ENCODE measurements at regions not wholly inside any gene's neighbourhood (a gene's known extent, or its start where the extent isn't known, plus 50 kb on each side); places are given as distances from the start of the nearest gene placed in this dataset.

DNA sequence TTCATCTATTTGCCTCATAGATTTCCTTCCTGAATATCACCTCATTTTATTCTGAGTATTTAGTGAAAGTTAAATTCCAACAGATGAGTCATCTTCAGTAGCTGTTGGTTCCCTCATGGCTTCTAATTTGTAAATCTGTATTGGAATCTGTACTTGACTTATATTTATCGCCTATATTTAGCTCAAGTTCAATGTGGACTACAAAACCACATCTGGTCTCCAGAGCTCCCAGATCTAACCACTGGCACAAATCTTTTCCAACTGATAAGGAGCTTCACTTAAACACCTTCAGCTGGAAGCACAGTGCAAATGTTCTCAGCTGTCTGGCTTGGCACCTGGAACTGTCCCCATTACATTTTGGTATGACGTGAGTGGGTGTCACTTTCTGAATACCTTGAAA lies 82.8 kb upstream of the DSEL start:
- H3K36me3 ChIP-seq (replicated peaks; ENCODE audit: insufficient read depth, low read depth) = no peaks in the 10 kb centered on the region
- peaks cover 11% of the 10 kb centered on the region for H3K4me1 ChIP-seq (ENCODE audit: insufficient read depth)
- no peak overlapping the region for H3K4me2 ChIP-seq
- no peak for TF ChIP-seq EZH2phosphoT487 (IDR thresholded peaks at IDR 0.05; ENCODE audit: low read depth, severe bottlenecking, unreplicated experiment)
- TF ChIP-seq EZH2 (IDR thresholded peaks at IDR 0.05; ENCODE audit: borderline replicate concordance) = no peak
- TF ChIP-seq, protein P1, sequence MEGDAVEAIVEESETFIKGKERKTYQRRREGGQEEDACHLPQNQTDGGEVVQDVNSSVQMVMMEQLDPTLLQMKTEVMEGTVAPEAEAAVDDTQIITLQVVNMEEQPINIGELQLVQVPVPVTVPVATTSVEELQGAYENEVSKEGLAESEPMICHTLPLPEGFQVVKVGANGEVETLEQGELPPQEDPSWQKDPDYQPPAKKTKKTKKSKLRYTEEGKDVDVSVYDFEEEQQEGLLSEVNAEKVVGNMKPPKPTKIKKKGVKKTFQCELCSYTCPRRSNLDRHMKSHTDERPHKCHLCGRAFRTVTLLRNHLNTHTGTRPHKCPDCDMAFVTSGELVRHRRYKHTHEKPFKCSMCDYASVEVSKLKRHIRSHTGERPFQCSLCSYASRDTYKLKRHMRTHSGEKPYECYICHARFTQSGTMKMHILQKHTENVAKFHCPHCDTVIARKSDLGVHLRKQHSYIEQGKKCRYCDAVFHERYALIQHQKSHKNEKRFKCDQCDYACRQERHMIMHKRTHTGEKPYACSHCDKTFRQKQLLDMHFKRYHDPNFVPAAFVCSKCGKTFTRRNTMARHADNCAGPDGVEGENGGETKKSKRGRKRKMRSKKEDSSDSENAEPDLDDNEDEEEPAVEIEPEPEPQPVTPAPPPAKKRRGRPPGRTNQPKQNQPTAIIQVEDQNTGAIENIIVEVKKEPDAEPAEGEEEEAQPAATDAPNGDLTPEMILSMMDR (IDR thresholded peaks at IDR 0.05; ENCODE audit: poor library complexity) = no peak
- H3K9me2 ChIP-seq (replicated peaks; ENCODE audit: insufficient read depth) = no peaks in the 10 kb centered on the region
- H2AFZ ChIP-seq = no peak overlapping the region
- H3K9me3 ChIP-seq (ENCODE audit: low read depth) = no peaks in the 10 kb centered on the region
- H3K79me2 ChIP-seq = no peaks in the 10 kb centered on the region
- H4K20me1 ChIP-seq (ENCODE audit: insufficient read depth, poor library complexity, severe bottlenecking) = no peaks in the 10 kb centered on the region
- no peaks in the 10 kb centered on the region for H3K27me3 ChIP-seq
- DNase-seq (ENCODE audit: low spot score) = no peak
- no peak overlapping the region for H3K4me3 ChIP-seq
- H3K27ac ChIP-seq = no peak overlapping the region
- WGBS (ENCODE audit: low lambda C conversion rate, missing lambda C conversion rate) = 50% methylated on average over 2 of the region's 2 CpGs

DNA sequence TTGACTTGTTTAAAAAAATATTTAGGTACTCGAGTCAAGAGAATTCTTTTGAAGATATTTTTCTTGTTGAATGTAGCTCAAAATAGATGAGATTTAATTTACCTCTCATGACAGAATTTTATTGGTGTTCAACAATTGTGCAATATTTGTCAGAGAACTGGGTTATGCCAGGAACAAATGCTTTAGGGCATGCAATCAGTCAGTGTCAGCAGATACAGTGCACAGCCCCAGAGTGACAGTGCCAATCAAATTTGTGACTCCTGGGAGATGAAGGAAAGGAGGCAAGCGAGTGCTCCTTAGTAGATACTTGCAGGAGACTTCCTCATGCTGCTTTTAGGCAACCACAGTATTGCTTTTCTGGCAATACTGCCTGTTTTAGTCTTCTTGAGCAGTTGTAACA lies 81.2 kb upstream of the DSEL start:
- no peak overlapping the region for H3K4me2 ChIP-seq
- H3K9me3 ChIP-seq (ENCODE audit: low read depth) = no peaks in the 10 kb centered on the region
- H3K27ac ChIP-seq = no peak overlapping the region
- H3K4me3 ChIP-seq = no peak overlapping the region
- H3K9me2 ChIP-seq (replicated peaks; ENCODE audit: insufficient read depth) = no peaks in the 10 kb centered on the region
- no peak overlapping the region for H2AFZ ChIP-seq
- 91% methylated on average over 2 of the region's 2 CpGs for WGBS (ENCODE audit: low lambda C conversion rate, missing lambda C conversion rate)
- no peaks in the 10 kb centered on the region for H3K79me2 ChIP-seq
- no peaks in the 10 kb centered on the region for H3K27me3 ChIP-seq
- TF ChIP-seq, protein P1 (IDR thresholded peaks at IDR 0.05; ENCODE audit: poor library complexity) = no peak
- no peak for TF ChIP-seq EZH2 (IDR thresholded peaks at IDR 0.05; ENCODE audit: borderline replicate concordance)
- TF ChIP-seq EZH2phosphoT487 (IDR thresholded peaks at IDR 0.05; ENCODE audit: low read depth, severe bottlenecking, unreplicated experiment) = no peak
- peaks cover 11% of the 10 kb centered on the region for H3K4me1 ChIP-seq (ENCODE audit: insufficient read depth)
- H4K20me1 ChIP-seq (ENCODE audit: insufficient read depth, poor library complexity, severe bottlenecking) = no peaks in the 10 kb centered on the region
- no peaks in the 10 kb centered on the region for H3K36me3 ChIP-seq (replicated peaks; ENCODE audit: insufficient read depth, low read depth)
- DNase-seq (ENCODE audit: low spot score) = no peak

DNA sequence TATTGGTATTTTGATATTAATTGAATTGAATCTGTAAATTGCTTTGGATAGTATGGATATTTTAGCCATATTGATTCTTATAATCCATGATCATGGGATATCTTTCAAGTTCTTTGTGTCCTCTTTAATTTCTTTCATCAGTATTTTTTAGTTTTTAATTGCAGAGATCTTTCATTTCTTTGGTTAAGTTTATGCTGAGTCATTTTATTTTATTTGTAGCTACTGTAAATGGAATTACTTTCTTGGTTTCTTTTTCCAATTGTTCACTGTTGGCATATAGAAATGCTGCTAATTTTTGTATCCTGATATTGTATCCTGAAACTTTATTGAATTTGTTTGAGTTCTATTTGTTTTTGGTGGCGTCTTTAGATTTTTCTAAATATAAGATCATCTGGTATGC lies 79.5 kb upstream of the DSEL start:
- H3K4me1 ChIP-seq (ENCODE audit: insufficient read depth) = peaks cover 11% of the 10 kb centered on the region
- TF ChIP-seq, protein P1 (IDR thresholded peaks at IDR 0.05; ENCODE audit: poor library complexity) = no peak
- TF ChIP-seq EZH2 (IDR thresholded peaks at IDR 0.05; ENCODE audit: borderline replicate concordance) (no peak), EZH2phosphoT487 (IDR thresholded peaks at IDR 0.05; ENCODE audit: low read depth, severe bottlenecking, unreplicated experiment) (no peak)

More for the DNA sequence above, 79.5 kb upstream of the DSEL start:
- Histone ChIP-seq H3K27me3 (no peaks in the 10 kb centered on the region), H3K79me2 (no peaks in the 10 kb centered on the region), H3K9me2 (replicated peaks; ENCODE audit: insufficient read depth) (no peaks in the 10 kb centered on the region), H3K9me3 (ENCODE audit: low read depth) (no peaks in the 10 kb centered on the region), H3K27ac (no peak overlapping the region), H4K20me1 (ENCODE audit: insufficient read depth, poor library complexity, severe bottlenecking) (no peaks in the 10 kb centered on the region), H3K4me2 (no peak overlapping the region), H3K36me3 (replicated peaks; ENCODE audit: insufficient read depth, low read depth) (no peaks in the 10 kb centered on the region), H3K4me3 (no peak overlapping the region), H2AFZ (no peak overlapping the region)
- no peak for DNase-seq (ENCODE audit: low spot score)
- 95% methylated on average over 1 of the region's 1 CpG for WGBS (ENCODE audit: low lambda C conversion rate, missing lambda C conversion rate)

Data from hepatocyte (in vitro differentiated cells).